ENCODE measurements at regions not wholly inside any gene's neighbourhood (a gene's known extent, or its start where the extent isn't known, plus 50 kb on each side); places are given as distances from the start of the nearest gene placed in this dataset.

DNA sequence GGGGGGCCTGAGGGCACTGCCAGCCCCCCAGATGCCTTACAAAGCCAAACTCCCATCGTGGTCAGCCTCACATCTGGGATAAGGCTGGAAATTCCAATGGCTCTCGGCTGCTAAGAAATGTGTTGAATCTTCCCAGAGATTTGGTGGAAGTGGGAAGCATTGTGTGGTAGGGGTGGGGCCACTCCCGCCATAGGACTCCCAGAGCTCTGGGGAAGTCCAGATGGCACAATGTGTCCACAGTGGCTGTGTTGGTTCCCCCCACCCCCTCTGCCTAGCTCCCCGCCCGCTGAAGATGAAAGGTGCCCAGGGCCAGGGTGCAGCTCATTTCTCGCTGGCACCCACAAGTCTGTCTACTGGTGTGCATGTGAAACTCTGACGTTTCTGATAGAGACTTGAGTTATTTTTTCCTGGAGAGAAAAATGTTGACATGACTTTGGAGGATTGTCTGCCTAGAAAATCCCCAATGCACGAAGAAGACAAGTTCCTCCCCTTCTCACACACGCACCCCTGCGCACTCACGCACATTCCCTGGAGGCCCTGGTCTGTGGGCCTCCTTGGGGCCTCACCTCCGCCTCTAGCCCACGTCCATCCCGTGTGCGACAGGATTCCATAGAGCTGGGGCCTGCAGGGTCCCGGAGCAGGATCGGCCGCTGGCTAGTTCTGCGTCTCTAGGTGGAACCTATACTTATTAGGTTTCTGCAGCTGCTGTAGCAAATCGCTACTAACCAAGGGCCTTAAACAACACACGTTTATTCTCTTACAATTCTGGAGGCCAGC, 199.1 kb downstream of the ZFP36L2 start:
- no peak for TF ChIP-seq SIN3A (IDR thresholded peaks at IDR 0.05; ENCODE audit: borderline replicate concordance, insufficient read depth, low read length)
- no peak for TF ChIP-seq FOXP2 (optimal IDR thresholded peaks at IDR 0.05; ENCODE audit: borderline replicate concordance, extremely low read depth, extremely low read length, insufficient read depth)
- TF ChIP-seq POLR2AphosphoS5 (IDR thresholded peaks at IDR 0.05; ENCODE audit: low read depth, low read length): no peak
- TF ChIP-seq, protein P1, sequence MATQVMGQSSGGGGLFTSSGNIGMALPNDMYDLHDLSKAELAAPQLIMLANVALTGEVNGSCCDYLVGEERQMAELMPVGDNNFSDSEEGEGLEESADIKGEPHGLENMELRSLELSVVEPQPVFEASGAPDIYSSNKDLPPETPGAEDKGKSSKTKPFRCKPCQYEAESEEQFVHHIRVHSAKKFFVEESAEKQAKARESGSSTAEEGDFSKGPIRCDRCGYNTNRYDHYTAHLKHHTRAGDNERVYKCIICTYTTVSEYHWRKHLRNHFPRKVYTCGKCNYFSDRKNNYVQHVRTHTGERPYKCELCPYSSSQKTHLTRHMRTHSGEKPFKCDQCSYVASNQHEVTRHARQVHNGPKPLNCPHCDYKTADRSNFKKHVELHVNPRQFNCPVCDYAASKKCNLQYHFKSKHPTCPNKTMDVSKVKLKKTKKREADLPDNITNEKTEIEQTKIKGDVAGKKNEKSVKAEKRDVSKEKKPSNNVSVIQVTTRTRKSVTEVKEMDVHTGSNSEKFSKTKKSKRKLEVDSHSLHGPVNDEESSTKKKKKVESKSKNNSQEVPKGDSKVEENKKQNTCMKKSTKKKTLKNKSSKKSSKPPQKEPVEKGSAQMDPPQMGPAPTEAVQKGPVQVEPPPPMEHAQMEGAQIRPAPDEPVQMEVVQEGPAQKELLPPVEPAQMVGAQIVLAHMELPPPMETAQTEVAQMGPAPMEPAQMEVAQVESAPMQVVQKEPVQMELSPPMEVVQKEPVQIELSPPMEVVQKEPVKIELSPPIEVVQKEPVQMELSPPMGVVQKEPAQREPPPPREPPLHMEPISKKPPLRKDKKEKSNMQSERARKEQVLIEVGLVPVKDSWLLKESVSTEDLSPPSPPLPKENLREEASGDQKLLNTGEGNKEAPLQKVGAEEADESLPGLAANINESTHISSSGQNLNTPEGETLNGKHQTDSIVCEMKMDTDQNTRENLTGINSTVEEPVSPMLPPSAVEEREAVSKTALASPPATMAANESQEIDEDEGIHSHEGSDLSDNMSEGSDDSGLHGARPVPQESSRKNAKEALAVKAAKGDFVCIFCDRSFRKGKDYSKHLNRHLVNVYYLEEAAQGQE (IDR thresholded peaks at IDR 0.05; ENCODE audit: insufficient read depth in 1 of 2, low read depth in 2 of 2, low read length in 2 of 2): no peak
- no peak for TF ChIP-seq TAF1 (IDR thresholded peaks at IDR 0.05; ENCODE audit: borderline replicate concordance, insufficient read depth, low read length)

DNA sequence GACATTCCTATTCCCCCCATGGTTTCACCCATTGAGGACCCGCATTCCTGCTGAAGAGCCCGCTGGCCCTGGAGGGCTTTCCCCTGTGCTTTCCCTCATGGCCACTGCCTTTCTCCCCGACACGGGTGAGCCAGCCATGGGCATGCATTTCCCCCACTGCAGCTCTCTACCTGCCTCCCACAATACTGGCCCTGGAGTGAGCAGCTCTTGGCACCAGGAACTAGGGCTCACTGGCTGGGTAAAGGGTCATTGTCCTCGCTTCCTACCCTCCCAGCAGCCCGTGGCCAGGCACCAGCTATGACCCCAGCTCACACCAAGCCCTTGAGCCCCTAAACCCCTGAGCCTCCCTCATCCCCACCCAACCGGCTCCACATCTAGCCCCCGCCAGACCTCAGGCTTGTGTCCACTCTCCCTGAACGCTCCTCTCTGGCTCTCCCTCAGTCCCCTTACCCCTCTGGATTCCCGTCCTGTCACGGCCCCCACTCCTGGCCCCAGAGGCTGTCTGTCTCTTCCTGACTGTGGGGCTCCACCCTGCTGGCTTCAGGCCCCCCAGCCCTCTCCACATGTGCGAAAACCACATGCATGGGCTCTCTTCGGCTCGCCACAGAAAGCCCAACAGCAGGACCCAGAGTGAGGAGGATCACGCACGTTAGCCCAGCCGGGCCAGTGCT, 199.8 kb downstream of the ZFP36L2 start:
- TF ChIP-seq, protein P1 (IDR thresholded peaks at IDR 0.05; ENCODE audit: insufficient read depth in 1 of 2, low read depth in 2 of 2, low read length in 2 of 2): no peak
- TF ChIP-seq POLR2AphosphoS5 (IDR thresholded peaks at IDR 0.05; ENCODE audit: low read depth, low read length) (no peak), SIN3A (IDR thresholded peaks at IDR 0.05; ENCODE audit: borderline replicate concordance, insufficient read depth, low read length) (no peak), TAF1 (IDR thresholded peaks at IDR 0.05; ENCODE audit: borderline replicate concordance, insufficient read depth, low read length) (no peak), FOXP2 (optimal IDR thresholded peaks at IDR 0.05; ENCODE audit: borderline replicate concordance, extremely low read depth, extremely low read length, insufficient read depth) (no peak)

DNA sequence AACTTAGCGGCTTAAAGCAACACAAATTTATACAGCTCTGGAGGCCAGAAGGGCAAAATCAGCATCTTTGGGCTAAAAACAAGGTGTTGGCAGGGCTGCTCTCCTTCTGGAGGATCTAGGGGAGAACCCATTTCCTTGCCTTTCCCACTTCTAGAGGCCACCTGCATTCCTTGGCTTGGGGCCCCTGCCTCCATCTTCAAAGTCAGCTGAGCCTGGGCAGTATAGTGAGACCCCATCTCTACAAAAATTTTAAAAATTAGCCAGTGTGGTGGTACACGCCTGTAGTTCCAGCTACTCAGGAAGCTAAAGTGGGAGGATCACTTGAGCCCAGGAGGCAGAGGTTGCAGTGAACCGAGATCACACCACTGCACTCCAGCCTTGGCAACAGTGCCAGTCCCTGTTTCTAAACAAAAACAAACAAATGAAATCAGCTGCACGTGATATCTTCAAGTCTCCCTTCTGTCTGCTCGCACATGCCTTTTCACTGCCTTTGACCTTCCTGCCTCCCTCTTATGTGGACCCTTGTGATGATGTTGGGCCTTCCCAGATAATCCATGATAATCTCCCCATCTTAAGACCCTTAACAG, 200.6 kb downstream of the ZFP36L2 start:
- TF ChIP-seq POLR2AphosphoS5 (IDR thresholded peaks at IDR 0.05; ENCODE audit: low read depth, low read length) (no peak), TAF1 (IDR thresholded peaks at IDR 0.05; ENCODE audit: borderline replicate concordance, insufficient read depth, low read length) (no peak), SIN3A (IDR thresholded peaks at IDR 0.05; ENCODE audit: borderline replicate concordance, insufficient read depth, low read length) (no peak), FOXP2 (optimal IDR thresholded peaks at IDR 0.05; ENCODE audit: borderline replicate concordance, extremely low read depth, extremely low read length, insufficient read depth) (no peak)
- TF ChIP-seq, protein P1 (IDR thresholded peaks at IDR 0.05; ENCODE audit: insufficient read depth in 1 of 2, low read depth in 2 of 2, low read length in 2 of 2): no peak

DNA sequence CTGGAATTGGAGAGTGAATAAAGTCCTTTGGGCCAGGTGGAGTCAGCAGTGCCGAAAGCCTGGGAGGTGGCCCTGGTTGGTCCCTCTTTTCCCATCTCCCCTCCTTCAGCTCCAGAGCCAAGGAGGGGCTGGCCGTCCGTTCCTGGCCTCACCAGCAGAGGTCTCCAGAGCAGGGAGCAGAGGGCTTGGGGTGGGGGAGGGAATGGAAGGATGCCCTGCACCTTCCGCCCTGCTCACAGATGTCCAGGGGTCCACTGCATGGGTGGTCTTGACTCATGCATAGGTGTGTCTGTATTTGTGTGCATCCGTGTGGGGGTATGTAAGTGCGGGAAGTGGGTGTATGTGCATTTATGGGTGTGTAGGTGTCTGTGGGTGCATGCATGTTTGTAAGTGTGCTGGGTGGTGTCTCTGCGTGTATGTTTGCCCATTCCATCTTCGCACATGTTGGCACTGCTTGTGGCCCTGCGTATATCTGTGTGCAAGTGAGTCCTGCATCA, 201.8 kb downstream of the ZFP36L2 start:
- TF ChIP-seq TAF1 (IDR thresholded peaks at IDR 0.05; ENCODE audit: borderline replicate concordance, insufficient read depth, low read length): no peak
- TF ChIP-seq FOXP2 (optimal IDR thresholded peaks at IDR 0.05; ENCODE audit: borderline replicate concordance, extremely low read depth, extremely low read length, insufficient read depth): peak; percentile 59
- TF ChIP-seq, protein P1 (IDR thresholded peaks at IDR 0.05; ENCODE audit: insufficient read depth in 1 of 2, low read depth in 2 of 2, low read length in 2 of 2): no peak
- TF ChIP-seq POLR2AphosphoS5 (IDR thresholded peaks at IDR 0.05; ENCODE audit: low read depth, low read length): no peak
- no peak for TF ChIP-seq SIN3A (IDR thresholded peaks at IDR 0.05; ENCODE audit: borderline replicate concordance, insufficient read depth, low read length)

Data from PFSK-1 (cell line).